Cardiac muscle cell (in vitro differentiated cells and primary cell): ENCODE measurements at regions not wholly inside any gene's neighbourhood (a gene's known extent, or its start where the extent isn't known, plus 50 kb on each side); places are given as distances from the start of the nearest gene placed in this dataset.

Experiments
- DNase-seq, 2 donors: peaks; one replicate each; pipeline versions ENCODE4 v3.0.0 to v3.0.0-alpha.2; 2010 to 2017; ENCODE audit warnings: low read depth in 1 of 2, low spot score in 1 of 2
- H3K27ac ChIP-seq: fragments of 200-600 bp; sonication (generic); 2 replicates; pipeline ENCODE4 v1.5.1; 2016
- H3K27me3 ChIP-seq: fragments of 200-600 bp; sonication (generic); 2 replicates; pipeline ENCODE4 v1.6.0; 2016; ENCODE audit warnings: control low read depth
- H3K36me3 ChIP-seq: fragments of 200-600 bp; sonication (generic); 2 replicates; pipeline ENCODE4 v1.5.1; 2016; ENCODE audit warnings: control low read depth
- H3K4me1 ChIP-seq: fragments of 200-600 bp; sonication (generic); 2 replicates; pipeline ENCODE4 v1.8.1; 2017; ENCODE audit warnings: low read depth, mild to moderate bottlenecking, mixed run types
- H3K4me3 ChIP-seq: fragments of 200-600 bp; sonication (generic); 2 replicates; pipeline ENCODE4 v1.5.1; 2016; ENCODE audit warnings: mild to moderate bottlenecking
- H3K9me3 ChIP-seq: fragments of 200-600 bp; sonication (generic); 2 replicates; pipeline ENCODE4 v1.5.1; 2017; ENCODE audit warnings: low read depth, mild to moderate bottlenecking, control low read depth
- CTCF ChIP-seq: IDR thresholded peaks from 2 replicates; pipeline ENCODE4 v1.5.1; 2012; ENCODE audit warnings: low read depth, mild to moderate bottlenecking, low read length

- Histone ChIP-seq H3K27ac (no peak overlapping the region), H3K4me1 (no peaks in the 10 kb centered on the region), H3K4me3 (no peak overlapping the region), H3K27me3 (no peaks in the 10 kb centered on the region), H3K9me3 (no peaks in the 10 kb centered on the region), H3K36me3 (no peaks in the 10 kb centered on the region)
- DNase-seq = no peak
- TF ChIP-seq CTCF = no peak
These were observed 64.1 kb upstream of the MPPED2 start for GRCh38 chr11:30650266-30650665.
